ENCODE measurements at regions not wholly inside any gene's neighbourhood (a gene's known extent, or its start where the extent isn't known, plus 50 kb on each side); places are given as distances from the start of the nearest gene placed in this dataset.

- intact Hi-C loops (cut with micrococcal nuclease), result no loop called here
- POLR2A ChIA-PET, result no interaction called here
Measured at GRCh38 chr5:26761446-26761845, 276.9 kb downstream of the CDH9 start.

More at GRCh38 chr5:26761446-26761845, 276.9 kb downstream of the CDH9 start:
- Histone ChIP-seq H4K20me1 (replicated peaks; ENCODE audit: control insufficient read depth, extremely low read depth, insufficient read depth, low read length) (no peaks in the 10 kb centered on the region), H3K9me1 (replicated peaks; ENCODE audit: control insufficient read depth, extremely low read depth, insufficient read depth, low read length) (no peaks in the 10 kb centered on the region), H3K36me3 (ENCODE audit: control insufficient read depth in 2 of 2, extremely low read depth in 1 of 2, insufficient read depth in 2 of 2, low read length in 2 of 2) (no peaks in the 10 kb centered on the region), H3K4me1 (ENCODE audit: control insufficient read depth, extremely low read depth, insufficient read depth, low read length) (no peaks in the 10 kb centered on the region), H3K9ac (replicated peaks; ENCODE audit: extremely low read depth, insufficient read depth, low read length) (no peak overlapping the region), H3K27me3 (ENCODE audit: control insufficient read depth in 2 of 2, insufficient read depth in 2 of 2, low read length in 2 of 2) (no peaks in the 10 kb centered on the region), H3K79me2 (ENCODE audit: control insufficient read depth, insufficient read depth, low read length) (no peaks in the 10 kb centered on the region), H3K4me2 (ENCODE audit: insufficient read depth, low read length) (no peak overlapping the region), H3K27ac (ENCODE audit: insufficient read depth, low read depth, low read length) (no peak overlapping the region), H3K4me3 (replicated peaks in 1 of 3; ENCODE audit: insufficient read depth in 1 of 3, low read depth in 1 of 3, low read length in 3 of 3) (no peak overlapping the region), H2AFZ (ENCODE audit: low read depth, low read length) (no peak overlapping the region), H3K9me3 (replicated peaks; ENCODE audit: control insufficient read depth, insufficient read depth, low read length) (no peaks in the 10 kb centered on the region)
- TF ChIP-seq CTCF (IDR thresholded peaks at IDR 0.05; ENCODE audit: extremely low read depth in 1 of 2, insufficient read depth in 1 of 2, low read depth in 1 of 2, low read length in 2 of 2) (no peak), FOS (IDR thresholded peaks at IDR 0.05; ENCODE audit: borderline replicate concordance, insufficient read depth, low read length) (no peak), JUN (IDR thresholded peaks at IDR 0.05; ENCODE audit: borderline replicate concordance, insufficient read depth, insufficient read length, low read depth) (no peak), EZH2 (IDR thresholded peaks at IDR 0.05; ENCODE audit: borderline replicate concordance, low read depth, low read length, severe bottlenecking) (no peak), MAX (IDR thresholded peaks at IDR 0.05; ENCODE audit: insufficient read depth, insufficient read length) (no peak), POLR2AphosphoS5 (IDR thresholded peaks at IDR 0.05; ENCODE audit: insufficient read depth, low read depth, low read length) (no peak), POLR2A (IDR thresholded peaks at IDR 0.05; ENCODE audit: low read depth, low read length) (no peak), MYC (IDR thresholded peaks at IDR 0.05; ENCODE audit: low read depth, low read length) (no peak), GATA2 (IDR thresholded peaks at IDR 0.05; ENCODE audit: insufficient read depth, insufficient read length, low read depth, low read length) (no peak)
- no TSS peak for BruUV-seq (replicated peaks)
- CTCF ChIA-PET, result no interaction called here
- FAIRE-seq (no peak), DNase-seq (ENCODE audit: low read depth, low spot score) (no peak)
- dilution Hi-C loops (cut with MboI; ENCODE audit: extremely low pct_ligation_motif_present, low sequenced_read_pairs), result no loop called here
